ENCODE measurements at regions not wholly inside any gene's neighbourhood (a gene's known extent, or its start where the extent isn't known, plus 50 kb on each side); places are given as distances from the start of the nearest gene placed in this dataset.
A peak's percentile ranks its signal among the peaks of the same experiment; 100 is the strongest.

GRCh38 chr2:145682546-145683157, 1162.7 kb upstream of the ZEB2 start:
- no peak overlapping the region for H3K27ac Mint-ChIP-seq
- no peak for TF ChIP-seq CTCF (IDR thresholded peaks at IDR 0.05; ENCODE audit: unreplicated experiment)
- H3K4me3 Mint-ChIP-seq, result no peak overlapping the region
- no peaks in the 10 kb centered on the region for H3K4me1 Mint-ChIP-seq
- H3K27me3 Mint-ChIP-seq (ENCODE audit: low read depth), result no peaks in the 10 kb centered on the region
- no peaks in the 10 kb centered on the region for H3K36me3 Mint-ChIP-seq
- DNase-seq (ENCODE audit: low spot score in 2 of 2, unreplicated experiment in 2 of 2), result no peak
- peaks cover 12% of the 10 kb centered on the region for H3K9me3 Mint-ChIP-seq

GRCh38 chr2:145680276-145680675, 1160.4 kb upstream of the ZEB2 start:
- H3K4me1 Mint-ChIP-seq, result no peaks in the 10 kb centered on the region
- H3K9me3 Mint-ChIP-seq, result peaks cover 13% of the 10 kb centered on the region
- no peaks in the 10 kb centered on the region for H3K27me3 Mint-ChIP-seq (ENCODE audit: low read depth)
- no peak for DNase-seq (ENCODE audit: low spot score in 2 of 2, unreplicated experiment in 2 of 2)
- no peak for TF ChIP-seq CTCF (IDR thresholded peaks at IDR 0.05; ENCODE audit: unreplicated experiment)
- no peaks in the 10 kb centered on the region for H3K36me3 Mint-ChIP-seq
- H3K27ac Mint-ChIP-seq, result no peak overlapping the region
- no peak overlapping the region for H3K4me3 Mint-ChIP-seq

GRCh38 chr2:145677371-145677770, 1157.5 kb upstream of the ZEB2 start:
- H3K27me3 Mint-ChIP-seq (ENCODE audit: low read depth), result no peaks in the 10 kb centered on the region
- no peaks in the 10 kb centered on the region for H3K36me3 Mint-ChIP-seq
- H3K9me3 Mint-ChIP-seq, result peaks cover 13% of the 10 kb centered on the region
- DNase-seq (ENCODE audit: low spot score in 2 of 2, unreplicated experiment in 2 of 2), result no peak
- H3K4me3 Mint-ChIP-seq, result no peak overlapping the region
- no peak overlapping the region for H3K27ac Mint-ChIP-seq
- peaks cover 3% of the 10 kb centered on the region for H3K4me1 Mint-ChIP-seq
- no peak for TF ChIP-seq CTCF (IDR thresholded peaks at IDR 0.05; ENCODE audit: unreplicated experiment)

GRCh38 chr2:145674705-145675104, 1154.8 kb upstream of the ZEB2 start:
- no peak overlapping the region for H3K4me3 Mint-ChIP-seq
- H3K36me3 Mint-ChIP-seq, result no peaks in the 10 kb centered on the region
- H3K4me1 Mint-ChIP-seq, result peaks cover 3% of the 10 kb centered on the region
- H3K27ac Mint-ChIP-seq, result no peak overlapping the region
- peaks cover 9% of the 10 kb centered on the region for H3K9me3 Mint-ChIP-seq
- H3K27me3 Mint-ChIP-seq (ENCODE audit: low read depth), result no peaks in the 10 kb centered on the region
- no peak for TF ChIP-seq CTCF (IDR thresholded peaks at IDR 0.05; ENCODE audit: unreplicated experiment)
- no peak for DNase-seq (ENCODE audit: low spot score in 2 of 2, unreplicated experiment in 2 of 2)

GRCh38 chr2:145669301-145669700, 1149.4 kb upstream of the ZEB2 start:
- Mint-ChIP-seq H3K4me1 (peaks cover 10% of the 10 kb centered on the region), H3K4me3 (no peak overlapping the region), H3K27ac (no peak overlapping the region), H3K9me3 (no peaks in the 10 kb centered on the region), H3K27me3 (ENCODE audit: low read depth) (no peaks in the 10 kb centered on the region), H3K36me3 (no peaks in the 10 kb centered on the region)
- no peak for DNase-seq (ENCODE audit: low spot score in 2 of 2, unreplicated experiment in 2 of 2)
- no peak for TF ChIP-seq CTCF (IDR thresholded peaks at IDR 0.05; ENCODE audit: unreplicated experiment)

GRCh38 chr2:145666552-145666951, 1146.6 kb upstream of the ZEB2 start:
- DNase-seq (ENCODE audit: low spot score in 2 of 2, unreplicated experiment in 2 of 2), result no peak
- Mint-ChIP-seq H3K27ac (peak overlapping the region; percentile 7), H3K4me3 (no peak overlapping the region), H3K4me1 (peaks cover 7% of the 10 kb centered on the region), H3K9me3 (peaks cover 8% of the 10 kb centered on the region), H3K36me3 (no peaks in the 10 kb centered on the region), H3K27me3 (ENCODE audit: low read depth) (no peaks in the 10 kb centered on the region)
- TF ChIP-seq CTCF (IDR thresholded peaks at IDR 0.05; ENCODE audit: unreplicated experiment), result no peak

Measured in mesothelial cell of epicardium (in vitro differentiated cells).